H9 (cell line): ENCODE measurements at regions not wholly inside any gene's neighbourhood (a gene's known extent, or its start where the extent isn't known, plus 50 kb on each side); places are given as distances from the start of the nearest gene placed in this dataset.

ENCODE experiments used
- DNase-seq: peaks from one replicate; pipeline ENCODE4 v3.0.0-alpha.2; 2017
- H2AFZ ChIP-seq: one replicate; pipeline ENCODE4 v1.6.1; 2013; ENCODE audit warnings: mild to moderate bottlenecking, low read length, control low read depth, moderate library complexity
- H2AK5ac ChIP-seq: 2 replicates; pipeline ENCODE4 v1.6.1; 2013; ENCODE audit warnings: low read length, control low read depth, mixed read lengths; ENCODE audit not compliant: insufficient read length
- H2BK120ac ChIP-seq: one replicate; pipeline ENCODE4 v1.6.1; 2013; ENCODE audit warnings: low read depth, mild to moderate bottlenecking, low read length, control low read depth, inconsistent platforms; ENCODE audit not compliant: poor library complexity, severe bottlenecking
- H2BK12ac ChIP-seq: 2 replicates; pipeline ENCODE4 v1.6.1; 2013; ENCODE audit warnings: low read length, control low read depth, mixed read lengths, low read depth; ENCODE audit not compliant: insufficient read length
- H2BK15ac ChIP-seq: 2 replicates; pipeline ENCODE4 v1.6.1; 2013; ENCODE audit warnings: low read depth, low read length, control low read depth
- H2BK20ac ChIP-seq: one replicate; pipeline ENCODE4 v1.6.1; 2013; ENCODE audit warnings: low read depth, mild to moderate bottlenecking, low read length, control low read depth, inconsistent platforms; ENCODE audit not compliant: poor library complexity, severe bottlenecking
- H2BK5ac ChIP-seq: 2 replicates; pipeline ENCODE4 v1.6.1; 2013; ENCODE audit warnings: low read length, control low read depth, mixed read lengths; ENCODE audit not compliant: insufficient read length
- H3K14ac ChIP-seq: 2 replicates; pipeline ENCODE4 v1.6.1; 2013; ENCODE audit warnings: low read length, control low read depth; ENCODE audit not compliant: insufficient read depth
- H3K18ac ChIP-seq: 2 replicates; pipeline ENCODE4 v1.6.1; 2013; ENCODE audit warnings: low read depth, mild to moderate bottlenecking, mixed read lengths, low read length, control low read depth; ENCODE audit not compliant: insufficient read length
- H3K23ac ChIP-seq: 2 replicates; pipeline ENCODE4 v1.6.1; 2013; ENCODE audit warnings: low read length, control low read depth, mixed read lengths, low read depth; ENCODE audit not compliant: insufficient read length
- H3K23me2 ChIP-seq: 2 replicates; pipeline ENCODE4 v1.6.1; 2013; ENCODE audit warnings: low read depth, mild to moderate bottlenecking, mixed read lengths, low read length, control low read depth; ENCODE audit not compliant: insufficient read length, poor library complexity, severe bottlenecking
- H3K27ac ChIP-seq: 2 replicates; pipeline ENCODE4 v1.5.1; 2013; ENCODE audit warnings: low read length, control low read depth, mixed read lengths, low read depth; ENCODE audit not compliant: insufficient read length
- H3K27me3 ChIP-seq: 2 replicates; pipeline ENCODE4 v1.6.1; 2013; ENCODE audit warnings: low read length, control low read depth, inconsistent platforms; ENCODE audit not compliant: insufficient read depth
- H3K4ac ChIP-seq: 2 replicates; pipeline ENCODE4 v1.6.1; 2013; ENCODE audit warnings: low read depth, mild to moderate bottlenecking, control low read depth, inconsistent platforms, low read length, moderate library complexity
- H3K4me1 ChIP-seq: 2 replicates; pipeline ENCODE4 v1.6.1; 2013; ENCODE audit warnings: low read length, control low read depth, inconsistent platforms; ENCODE audit not compliant: insufficient read depth
- H3K4me2 ChIP-seq: 2 replicates; pipeline ENCODE4 v1.6.1; 2013; ENCODE audit warnings: low read length, control low read depth, mixed read lengths; ENCODE audit not compliant: insufficient read length, insufficient read depth
- H3K56ac ChIP-seq: 2 replicates; pipeline ENCODE4 v1.6.1; 2013; ENCODE audit warnings: low read depth, mild to moderate bottlenecking, mixed read lengths, low read length, control low read depth; ENCODE audit not compliant: insufficient read length
- H3K79me1 ChIP-seq: 2 replicates; pipeline ENCODE4 v1.6.1; 2013; ENCODE audit warnings: low read depth, mild to moderate bottlenecking, moderate library complexity, low read length, control low read depth, inconsistent platforms; ENCODE audit not compliant: insufficient read depth, poor library complexity, severe bottlenecking
- H3K79me2 ChIP-seq: 2 replicates; pipeline ENCODE4 v1.6.1; 2013; ENCODE audit warnings: low read length, control low read depth, inconsistent platforms; ENCODE audit not compliant: insufficient read depth
- H3K9ac ChIP-seq: 2 replicates; pipeline ENCODE4 v1.6.1; 2013; ENCODE audit warnings: low read length, control low read depth, mixed read lengths; ENCODE audit not compliant: insufficient read length; ENCODE audit errors: extremely low read depth
- H3K9me3 ChIP-seq: one replicate; pipeline ENCODE4 v1.6.1; 2013; ENCODE audit warnings: low read depth, low read length, inconsistent platforms; ENCODE audit not compliant: control insufficient read depth
- H3T11ph ChIP-seq: one replicate; pipeline ENCODE4 v1.6.1; 2013; ENCODE audit warnings: mild to moderate bottlenecking, low read length, control low read depth, inconsistent platforms
- H4K20me1 ChIP-seq: one replicate; pipeline ENCODE4 v1.6.1; 2013; ENCODE audit not compliant: control insufficient read depth, insufficient read length, insufficient read depth
- H4K5ac ChIP-seq: 2 replicates; pipeline ENCODE4 v1.6.1; 2013; ENCODE audit warnings: low read depth, mild to moderate bottlenecking, mixed read lengths, low read length, control low read depth; ENCODE audit not compliant: insufficient read length
- H4K8ac ChIP-seq: replicated peaks from 2 replicates; pipeline ENCODE4 v1.6.1; 2013; ENCODE audit warnings: low read length, control low read depth, mixed read lengths, low read depth; ENCODE audit not compliant: insufficient read length
- H4K91ac ChIP-seq: 2 replicates; pipeline ENCODE4 v1.6.1; 2013; ENCODE audit warnings: low read depth, mild to moderate bottlenecking, moderate library complexity, mixed read lengths, low read length, control low read depth; ENCODE audit not compliant: insufficient read length
- H3K27ac Mint-ChIP-seq, 3 experiments: 2 replicates in 2 of 3; 3 replicates in 1 of 3; pipeline ENCODE4 v1.8.0; 2020 to 2021; ENCODE audit warnings: mixed read lengths in 3 of 3, mild to moderate bottlenecking in 1 of 3, moderate library complexity in 1 of 3
- H3K27me3 Mint-ChIP-seq: 2 replicates; pipeline ENCODE4 v1.8.0; 2021; ENCODE audit warnings: low read depth, mild to moderate bottlenecking, moderate library complexity, mixed read lengths
- H3K36me3 Mint-ChIP-seq, 3 experiments: 2 replicates in 2 of 3; 3 replicates in 1 of 3; pipeline ENCODE4 v1.8.0; 2020 to 2021; ENCODE audit warnings: low read depth in 3 of 3, mixed read lengths in 3 of 3; ENCODE audit not compliant: insufficient read depth in 1 of 3
- H3K4me1 Mint-ChIP-seq, 2 experiments: 2 replicates each; pipeline ENCODE4 v1.8.0; 2020; ENCODE audit warnings: mixed read lengths in 2 of 2
- H3K4me3 Mint-ChIP-seq, 2 experiments: 2 replicates in 1 of 2; 3 replicates in 1 of 2; pipeline ENCODE4 v1.8.0; 2020 to 2021; ENCODE audit warnings: mild to moderate bottlenecking in 2 of 2, mixed read lengths in 2 of 2, moderate library complexity in 1 of 2
- H3K9me3 Mint-ChIP-seq, 2 experiments: 2 replicates in 1 of 2; 3 replicates in 1 of 2; pipeline ENCODE4 v1.8.0; 2020; ENCODE audit warnings: mild to moderate bottlenecking in 2 of 2, mixed read lengths in 2 of 2, moderate library complexity in 1 of 2
- WGBS: extraction: QIAGEN DNeasy Blood & Tissue Kit; methylation state at CpG from one replicate; pipeline ENCODE4 v1.1.7; 2013; ENCODE audit warnings: missing lambda C conversion rate, low lambda C conversion rate, mixed read lengths; ENCODE audit not compliant: insufficient read length; ENCODE audit errors: extremely low coverage; 5-methylcytosine and 5-hydroxymethylcytosine counted together
- TF ChIP-seq, protein P1 (sequence below): fragments of 200-600 bp; sonication (generic); conservative IDR thresholded peaks from 3 replicates; pipeline ENCODE4 v1.8.0; 2021; ENCODE audit warnings: antibody characterized with exemption, mild to moderate bottlenecking

DNA sequence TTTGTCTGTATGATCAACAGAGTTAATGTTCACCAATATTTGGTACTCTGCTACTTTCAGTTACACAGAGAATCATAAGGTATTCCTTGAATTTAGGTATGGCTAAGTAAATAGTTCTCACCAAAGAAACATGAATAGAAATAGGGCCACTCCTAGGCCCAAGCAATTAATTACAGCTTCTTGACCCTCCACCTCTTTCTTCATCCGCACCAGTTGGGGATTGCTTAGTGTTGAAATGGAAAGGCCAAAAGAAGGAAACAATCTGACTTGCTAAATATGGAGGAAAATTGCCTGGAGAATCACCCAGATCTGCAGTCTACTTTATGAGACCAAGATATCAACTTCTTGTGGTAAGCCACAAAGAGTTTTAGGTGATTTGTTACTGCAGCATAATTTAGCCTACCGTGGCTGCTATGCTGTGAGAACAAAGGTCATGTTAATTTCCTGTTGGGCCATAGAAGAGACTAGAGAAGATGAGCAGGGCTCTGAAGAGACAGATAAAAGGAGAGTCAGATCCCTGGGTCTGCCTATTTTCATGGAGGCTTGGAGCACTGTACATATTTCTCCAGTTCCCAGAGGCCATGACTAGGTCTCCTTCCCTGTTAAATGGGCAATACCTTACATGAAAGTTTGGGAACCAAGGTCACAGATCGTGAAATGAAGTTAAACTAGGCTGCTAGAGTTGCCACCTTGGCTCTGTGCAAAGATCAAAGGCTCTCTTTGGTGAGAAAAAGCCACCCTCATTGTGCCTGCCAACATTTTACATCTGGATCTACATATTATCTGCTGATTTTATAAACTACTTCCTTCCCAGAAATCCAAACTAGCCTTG, 93.3 kb upstream of the GDF10 start:
- H3K27me3 ChIP-seq, result no peaks in the 10 kb centered on the region
- Mint-ChIP-seq H3K27ac (no peak overlapping the region), H3K9me3 (peaks cover 4% of the 10 kb centered on the region in 2 experiments; a peak in 4 of 5 replicates), H3K27me3 (no peaks in the 10 kb centered on the region), H3K36me3 (no peaks in the 10 kb centered on the region; a peak in 1 of 7 replicates), H3K4me1 (peaks cover 2 to 6% of the 10 kb centered on the region in 2 experiments; a peak in 3 of 4 replicates), H3K4me3 (no peak overlapping the region)
- H2BK5ac ChIP-seq, result no peak overlapping the region
- H2BK20ac ChIP-seq, result no peak overlapping the region
- H3K9ac ChIP-seq, result no peak overlapping the region
- no peaks in the 10 kb centered on the region for H3K4me1 ChIP-seq
- no CpG with 5 or more reads among the region's 3 CpGs for WGBS
- TF ChIP-seq, protein P1, sequence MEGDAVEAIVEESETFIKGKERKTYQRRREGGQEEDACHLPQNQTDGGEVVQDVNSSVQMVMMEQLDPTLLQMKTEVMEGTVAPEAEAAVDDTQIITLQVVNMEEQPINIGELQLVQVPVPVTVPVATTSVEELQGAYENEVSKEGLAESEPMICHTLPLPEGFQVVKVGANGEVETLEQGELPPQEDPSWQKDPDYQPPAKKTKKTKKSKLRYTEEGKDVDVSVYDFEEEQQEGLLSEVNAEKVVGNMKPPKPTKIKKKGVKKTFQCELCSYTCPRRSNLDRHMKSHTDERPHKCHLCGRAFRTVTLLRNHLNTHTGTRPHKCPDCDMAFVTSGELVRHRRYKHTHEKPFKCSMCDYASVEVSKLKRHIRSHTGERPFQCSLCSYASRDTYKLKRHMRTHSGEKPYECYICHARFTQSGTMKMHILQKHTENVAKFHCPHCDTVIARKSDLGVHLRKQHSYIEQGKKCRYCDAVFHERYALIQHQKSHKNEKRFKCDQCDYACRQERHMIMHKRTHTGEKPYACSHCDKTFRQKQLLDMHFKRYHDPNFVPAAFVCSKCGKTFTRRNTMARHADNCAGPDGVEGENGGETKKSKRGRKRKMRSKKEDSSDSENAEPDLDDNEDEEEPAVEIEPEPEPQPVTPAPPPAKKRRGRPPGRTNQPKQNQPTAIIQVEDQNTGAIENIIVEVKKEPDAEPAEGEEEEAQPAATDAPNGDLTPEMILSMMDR, result no peak
- H3K14ac ChIP-seq, result no peak overlapping the region
- no peak overlapping the region for H2BK120ac ChIP-seq
- H3K9me3 ChIP-seq, result no peaks in the 10 kb centered on the region
- H4K8ac ChIP-seq, result no peak overlapping the region
- no peaks in the 10 kb centered on the region for H3K23me2 ChIP-seq
- H3K23ac ChIP-seq, result no peak overlapping the region
- H3K27ac ChIP-seq, result no peak overlapping the region
- no peak overlapping the region for H4K5ac ChIP-seq
- H3T11ph ChIP-seq, result no peak overlapping the region
- H2AFZ ChIP-seq, result no peak overlapping the region
- no peak overlapping the region for H2BK15ac ChIP-seq
- H3K4me2 ChIP-seq, result no peak overlapping the region
- H3K79me2 ChIP-seq, result no peaks in the 10 kb centered on the region
- H3K79me1 ChIP-seq, result no peaks in the 10 kb centered on the region
- H4K91ac ChIP-seq, result no peak overlapping the region
- no peak for DNase-seq
- H2AK5ac ChIP-seq, result no peak overlapping the region
- no peak overlapping the region for H2BK12ac ChIP-seq
- H3K18ac ChIP-seq, result no peak overlapping the region
- no peak overlapping the region for H3K56ac ChIP-seq
- no peak overlapping the region for H3K4ac ChIP-seq
- no peaks in the 10 kb centered on the region for H4K20me1 ChIP-seq
